ENCODE measurements at regions not wholly inside any gene's neighbourhood (a gene's known extent, or its start where the extent isn't known, plus 50 kb on each side); places are given as distances from the start of the nearest gene placed in this dataset.
"Not testable (repeated sequence)": the region's sequence is repeated elsewhere in the genome, so short reads cannot be mapped to it uniquely, and the experiment has no call there.

DNA sequence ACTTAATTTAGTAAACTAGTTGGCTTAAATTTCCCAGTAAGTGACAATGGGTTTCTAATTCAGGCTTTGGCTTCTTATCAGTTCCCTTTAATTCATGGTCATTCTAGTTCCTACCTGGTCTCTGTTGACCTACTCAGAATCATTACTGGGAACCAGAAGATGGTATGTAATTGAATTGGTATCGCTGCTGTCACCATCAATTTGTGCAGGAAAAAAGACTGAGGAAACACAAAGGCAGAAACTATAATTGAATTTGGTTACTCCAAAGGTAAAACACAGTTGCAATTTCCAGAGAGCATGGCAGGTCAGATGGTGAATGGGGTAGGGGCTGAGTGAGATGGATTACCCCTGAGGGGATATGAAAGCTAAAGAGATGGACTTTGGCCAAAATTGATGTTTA is 226.5 kb upstream of the GAP43 start:
- no peak for DNase-seq

DNA sequence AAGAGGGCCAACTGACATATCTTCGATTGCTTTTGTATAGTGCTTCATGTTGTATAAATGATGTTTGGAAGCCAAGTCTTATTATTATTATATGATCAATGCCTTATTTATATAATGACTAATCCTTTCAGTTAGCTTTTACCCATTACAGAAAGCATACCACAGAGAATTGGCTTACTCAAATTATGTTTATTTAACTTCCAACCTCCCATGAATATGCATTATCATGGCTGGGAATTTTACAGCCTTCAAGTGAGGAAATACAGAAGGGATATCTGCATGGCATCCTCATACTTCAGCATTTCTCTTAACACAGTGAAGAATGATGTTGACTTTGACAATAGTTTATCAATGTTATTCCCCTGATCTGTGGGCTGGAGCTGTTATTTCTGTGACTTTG is 225.9 kb upstream of the GAP43 start:
- no peak for DNase-seq

DNA sequence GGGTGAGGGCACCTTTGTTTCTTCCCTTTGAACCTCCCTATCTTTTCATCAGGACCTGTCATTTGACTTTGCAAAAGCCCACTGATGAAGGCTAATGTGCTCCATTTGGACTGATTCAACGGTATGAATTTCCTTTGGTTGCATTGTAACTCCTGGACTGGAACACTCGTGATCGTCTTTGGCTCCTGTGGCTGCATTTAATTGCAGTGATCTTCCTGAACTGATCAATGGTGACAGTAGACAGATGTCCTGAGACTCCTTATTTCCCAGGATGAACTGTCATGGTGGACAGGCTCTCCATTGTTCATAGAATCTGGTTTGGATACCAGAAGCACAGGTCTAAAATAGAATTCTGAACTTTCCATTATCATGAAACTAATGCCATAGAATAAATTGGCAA is 224.8 kb upstream of the GAP43 start:
- no peak for DNase-seq

DNA sequence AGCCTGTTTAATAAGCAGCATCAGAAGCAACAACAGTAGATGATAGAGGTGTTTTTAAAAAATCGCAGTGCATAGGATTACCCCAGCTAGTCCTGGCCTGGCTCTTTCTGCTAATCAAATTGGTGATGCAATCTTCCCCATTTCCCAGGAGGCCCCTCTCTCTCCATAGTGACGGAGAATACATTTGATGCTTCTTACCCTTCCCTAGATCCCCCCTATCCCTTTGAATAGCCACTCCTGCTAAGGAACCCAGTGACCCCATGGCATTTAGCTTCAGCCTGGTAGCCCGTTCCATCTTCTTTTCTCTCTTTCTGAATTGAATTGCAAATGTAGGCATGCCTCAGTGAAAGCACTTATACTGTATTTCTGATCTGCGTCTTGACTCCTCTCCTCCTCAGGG is 223.6 kb upstream of the GAP43 start:
- DNase-seq = no peak

DNA sequence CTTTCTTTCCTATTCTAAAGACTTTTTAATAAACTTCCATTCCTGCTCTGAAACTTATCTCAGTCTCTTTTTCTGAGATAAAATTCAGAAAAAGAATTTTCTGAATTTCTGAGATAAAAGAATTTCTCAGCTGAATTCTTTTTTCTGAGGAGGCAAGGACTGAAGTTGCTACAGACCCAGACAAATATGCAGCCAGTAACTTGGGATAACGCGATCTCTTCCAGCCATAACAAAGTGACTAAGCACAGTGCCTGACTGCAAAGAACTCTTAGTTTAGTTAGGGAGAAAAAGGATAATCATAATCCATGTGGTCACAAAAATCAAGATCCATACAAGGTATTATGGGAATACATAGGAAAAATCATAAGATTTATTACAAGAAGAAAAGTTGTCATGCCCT is 222.0 kb upstream of the GAP43 start:
- DNase-seq = no peak

DNA sequence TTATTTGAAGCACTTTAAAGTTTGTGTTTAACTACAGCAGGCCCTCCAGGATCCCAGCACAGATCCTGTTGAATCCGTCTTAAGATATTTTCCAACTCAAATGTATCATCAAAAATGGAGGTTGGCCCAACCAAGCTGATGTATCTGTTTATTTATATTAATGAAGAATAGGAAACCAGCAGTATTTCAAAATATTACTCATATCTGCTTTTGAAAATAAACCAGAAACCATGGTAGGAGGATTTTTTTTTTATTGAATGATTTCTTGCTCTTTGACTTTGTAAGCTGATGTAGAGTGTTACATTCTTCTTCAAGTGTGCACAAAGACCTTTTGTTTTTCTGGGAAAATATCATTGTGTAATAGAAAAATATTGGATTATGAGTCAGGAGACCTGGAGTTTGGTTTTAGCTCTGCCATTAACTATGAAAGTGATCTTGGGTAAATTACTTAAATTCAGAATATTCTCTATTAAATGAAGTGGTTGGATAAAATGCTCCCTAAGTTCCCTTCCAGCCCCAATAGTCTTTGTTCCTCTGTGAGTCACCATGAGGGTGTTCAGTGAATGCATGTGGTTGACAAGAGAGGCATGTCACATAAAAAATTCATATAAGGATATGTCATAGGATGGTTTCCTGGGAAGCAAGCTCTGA is 221.3 kb upstream of the GAP43 start:
- DNase-seq = no peak

DNA sequence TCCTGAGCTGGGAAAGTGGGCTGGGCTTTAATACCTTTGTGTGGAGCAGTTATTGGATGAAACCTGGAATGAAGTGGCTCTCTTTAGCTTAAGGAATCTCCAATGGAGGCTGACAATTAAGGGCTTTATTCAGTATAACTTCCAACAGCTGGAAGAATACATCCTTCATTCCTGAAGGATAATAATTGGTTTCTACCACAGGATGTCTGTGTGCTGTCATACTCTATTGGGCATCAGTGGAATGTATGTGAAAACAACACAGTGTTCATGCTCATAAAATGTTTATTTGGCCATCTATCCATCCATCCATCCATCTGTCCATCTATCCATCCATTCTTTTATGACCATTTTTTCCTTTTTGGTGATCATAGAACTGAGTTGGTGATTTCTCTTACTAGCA is 220.7 kb upstream of the GAP43 start:
- no peak for DNase-seq

DNA sequence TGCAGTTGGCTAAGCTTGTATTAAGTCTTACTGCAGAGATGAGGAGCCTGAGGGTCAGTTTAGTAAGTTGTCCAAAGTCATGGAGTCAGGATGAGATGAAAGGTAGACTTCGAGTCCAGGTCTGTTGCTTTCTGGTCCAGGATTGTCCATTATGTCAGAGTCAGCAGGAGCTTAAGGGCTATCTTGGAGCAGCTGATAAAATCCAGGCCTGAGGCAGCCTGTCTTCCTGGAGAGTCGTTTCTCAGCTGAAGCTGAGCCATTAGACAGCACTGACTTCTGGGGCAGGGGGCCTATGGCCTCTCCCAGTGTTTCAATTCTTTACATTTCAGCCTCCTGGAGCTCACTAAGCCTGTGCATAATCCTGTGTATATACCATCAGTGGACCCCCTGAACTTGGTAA is 219.5 kb upstream of the GAP43 start:
- no peak for DNase-seq

DNA sequence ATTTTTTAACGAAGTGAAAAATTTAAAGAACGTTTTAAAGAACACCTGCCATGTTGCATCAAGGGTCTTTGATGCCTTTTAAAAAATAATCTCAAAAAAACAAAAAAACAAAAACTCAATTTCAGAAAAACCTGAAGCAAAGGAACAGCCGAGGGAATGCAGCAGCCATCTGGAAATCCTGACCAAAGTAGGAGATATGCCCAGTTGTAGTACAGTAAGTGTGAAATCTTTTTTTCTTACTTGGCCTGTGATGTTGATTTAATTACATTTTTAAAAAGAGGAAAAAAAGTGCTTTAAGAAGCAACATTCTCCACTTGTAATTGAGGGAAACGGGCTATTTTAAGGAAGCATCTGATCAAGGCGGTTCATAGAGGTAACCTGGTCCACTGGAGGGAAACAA is 213.7 kb upstream of the GAP43 start:
- no peak for DNase-seq

DNA sequence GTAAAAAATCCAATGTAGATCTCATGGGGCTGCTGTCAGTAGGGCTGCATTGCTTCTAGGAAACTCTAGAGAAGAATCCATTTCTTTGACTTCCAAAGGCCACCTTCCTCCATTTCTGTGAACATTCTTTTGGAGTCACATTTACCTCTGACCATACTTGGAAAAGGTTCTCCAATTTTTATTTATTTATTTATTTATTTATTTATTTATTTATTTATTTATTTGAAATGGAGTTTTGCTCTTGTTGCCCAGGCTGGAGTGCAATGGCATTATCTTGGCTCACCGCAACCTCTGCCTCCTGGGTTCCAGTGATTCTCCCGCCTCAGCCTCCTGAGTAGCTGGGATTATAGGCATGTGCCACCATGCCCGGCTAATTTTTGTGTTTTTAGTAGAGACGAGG is 208.7 kb upstream of the GAP43 start:
- DNase-seq = not testable (repeated sequence)

DNA sequence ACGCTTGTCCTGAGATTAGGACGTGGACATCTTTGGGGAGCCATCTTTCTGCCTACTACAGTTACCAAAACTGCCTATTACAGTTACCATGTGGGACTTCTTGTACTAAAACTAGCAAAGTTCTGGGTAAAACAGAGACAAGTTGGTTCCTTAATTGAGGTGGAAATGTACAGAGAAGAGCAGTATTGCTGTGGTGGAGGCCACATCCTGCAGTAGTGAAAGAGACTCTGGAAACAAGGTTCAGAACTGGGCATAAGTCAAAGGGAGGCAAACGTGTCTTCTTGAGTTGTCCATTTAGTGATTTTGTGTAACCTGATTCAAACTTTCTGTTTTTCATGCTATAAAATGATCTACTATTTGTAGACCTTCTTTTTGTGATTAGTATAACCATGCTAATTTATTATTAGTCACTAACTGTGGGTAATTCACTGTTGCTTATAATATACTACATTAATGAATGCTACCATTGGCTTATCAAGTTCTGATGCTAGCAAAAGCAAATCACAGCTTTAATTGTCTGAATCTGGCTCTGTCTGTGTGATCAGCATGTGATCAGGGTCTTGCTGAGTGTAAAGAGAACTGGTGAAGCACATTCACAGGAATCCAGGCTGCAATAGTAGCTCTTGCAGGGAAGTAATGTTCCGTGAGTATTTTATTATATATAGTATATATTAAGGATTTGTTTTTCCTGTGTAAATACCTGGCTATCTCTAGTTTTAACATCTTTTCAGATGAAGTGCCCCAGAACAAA is 207.9 kb upstream of the GAP43 start:
- DNase-seq = no peak

DNA sequence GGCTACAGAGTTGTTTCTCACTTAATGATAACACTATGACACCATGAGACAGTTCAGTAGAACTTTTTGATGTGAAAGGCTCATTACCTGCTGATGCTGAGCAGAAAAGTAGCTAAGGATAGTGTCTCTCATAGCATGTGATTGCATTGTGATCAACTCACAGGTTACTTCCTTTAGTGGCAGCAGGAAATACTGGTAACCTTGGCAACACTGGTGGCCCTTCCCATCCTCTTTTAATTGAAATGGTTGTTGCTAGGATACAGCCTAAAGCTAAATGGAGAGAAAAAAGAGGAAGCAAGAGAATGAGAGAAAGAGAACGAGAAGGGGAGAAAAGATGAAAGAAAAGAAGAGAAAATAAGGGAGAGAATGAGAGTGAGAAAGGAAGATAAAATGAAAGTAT is 204.7 kb upstream of the GAP43 start:
- DNase-seq = no peak

DNA sequence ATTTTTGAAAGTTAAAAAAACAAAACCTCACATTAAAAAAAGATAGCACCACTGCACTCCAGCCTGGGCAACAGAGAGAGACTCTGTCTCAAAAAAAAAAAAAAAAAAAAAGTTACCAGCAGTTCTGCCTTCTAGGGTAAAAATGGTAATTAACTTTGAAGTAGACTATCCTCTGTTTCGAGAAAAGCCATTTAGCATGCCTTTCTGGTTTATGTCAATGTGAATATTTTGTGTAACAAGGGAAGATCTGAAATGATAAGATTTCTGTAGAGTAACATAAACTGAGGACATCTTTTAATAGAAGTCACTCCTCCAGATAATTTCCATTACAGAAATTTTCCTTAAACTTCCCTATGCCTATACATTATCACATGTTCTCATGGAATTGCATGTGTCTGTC is 203.2 kb upstream of the GAP43 start:
- no peak for DNase-seq

DNA sequence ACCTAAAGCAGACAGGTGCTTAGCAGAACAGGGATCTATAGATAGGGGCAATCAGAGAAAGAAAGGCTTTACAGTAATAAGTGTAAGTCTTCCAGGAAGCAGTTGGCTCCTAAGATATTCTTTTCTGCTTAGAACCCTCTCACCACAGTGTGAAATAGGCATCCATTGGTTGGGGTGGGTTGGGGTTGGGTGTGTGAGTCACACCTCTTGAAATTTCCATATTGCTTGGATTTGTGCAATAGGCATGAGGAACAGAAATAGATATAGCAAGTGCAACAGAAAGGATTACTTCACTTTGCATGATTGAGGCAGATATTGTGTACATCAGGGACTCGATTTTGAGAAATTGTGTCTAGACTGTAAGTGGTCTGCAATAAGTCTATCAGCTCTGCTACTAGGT is 200.1 kb upstream of the GAP43 start:
- DNase-seq = no peak

DNA sequence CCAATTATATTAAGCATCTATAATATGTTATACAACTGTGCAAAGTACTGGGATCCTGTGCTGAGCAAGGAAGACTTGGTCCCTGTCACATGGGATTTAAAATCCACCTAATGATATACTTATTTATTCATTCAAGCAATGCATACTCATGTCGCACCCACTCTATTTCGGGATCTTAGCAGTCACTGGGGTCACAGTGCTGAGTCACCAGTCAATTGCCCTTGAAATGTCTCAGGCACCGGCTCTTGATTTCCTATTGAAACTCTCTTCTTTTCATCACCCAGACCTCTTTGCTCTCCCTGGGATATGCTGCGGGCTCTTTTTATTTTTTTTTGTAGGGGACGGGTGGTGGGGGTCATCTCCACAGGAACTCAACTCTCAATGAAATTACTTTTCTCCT is 194.5 kb upstream of the GAP43 start:
- DNase-seq = no peak

DNA sequence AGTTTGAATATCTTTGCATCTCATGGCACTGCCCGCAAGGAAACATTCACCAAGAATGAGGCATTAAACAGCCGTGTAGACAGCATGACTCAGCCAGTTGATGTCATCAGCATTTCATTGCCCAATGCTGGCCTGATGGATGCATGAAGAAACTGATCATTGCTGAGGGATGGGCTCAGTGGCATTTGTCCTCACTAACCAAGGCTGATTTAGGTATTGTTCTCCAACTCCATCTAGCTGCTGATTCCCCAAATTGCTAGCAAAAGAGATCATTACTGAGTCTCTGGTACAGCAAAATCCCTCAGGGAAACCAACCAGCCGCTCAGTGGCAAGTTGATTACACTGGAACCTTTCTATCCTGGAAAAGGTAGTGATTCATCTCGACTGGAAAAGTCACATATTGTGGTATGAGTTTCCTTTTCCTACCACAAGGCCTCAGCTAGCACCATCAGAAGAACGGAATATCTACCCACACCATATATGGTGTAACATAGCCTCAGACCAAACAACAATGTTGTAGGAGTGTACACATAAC is 186.5 kb upstream of the GAP43 start:
- no peak for DNase-seq

DNA sequence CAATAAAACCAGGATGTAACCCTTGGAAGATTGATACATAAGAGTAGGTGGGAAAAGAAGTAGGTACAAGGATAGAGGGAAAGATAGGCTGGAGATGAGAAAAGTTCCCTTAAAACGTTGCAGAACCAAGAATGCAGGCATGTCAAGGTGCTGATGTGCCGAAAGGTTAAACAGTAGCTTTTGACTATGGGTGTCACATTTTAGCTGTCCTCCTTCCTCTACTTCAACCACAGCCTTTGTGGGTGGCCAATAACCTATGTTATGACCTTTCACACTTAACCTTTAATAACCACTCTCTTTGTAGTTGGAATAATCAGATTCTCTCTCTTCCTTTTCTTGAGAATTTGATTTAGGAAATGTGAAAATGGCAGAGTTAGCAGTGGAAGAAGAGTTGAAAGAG is 184.5 kb upstream of the GAP43 start:
- DNase-seq = no peak

DNA sequence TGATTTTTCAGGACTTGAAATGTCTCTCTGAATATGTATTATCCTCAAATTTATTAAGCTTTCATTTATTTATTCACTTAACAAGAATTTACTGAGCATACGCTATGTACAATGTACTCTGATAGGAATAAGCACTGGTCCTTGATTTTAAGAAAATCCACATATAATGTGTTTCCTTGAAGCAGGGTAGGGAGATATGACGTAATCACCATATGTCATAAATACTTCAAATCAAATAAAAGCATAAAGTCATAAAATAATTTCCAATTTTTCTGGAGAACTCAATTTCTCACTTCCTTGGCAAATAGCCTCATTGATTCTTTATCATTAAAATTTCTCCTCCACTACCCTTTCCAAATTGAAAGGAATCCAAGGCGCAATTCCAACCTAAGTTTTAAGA is 177.8 kb upstream of the GAP43 start:
- no peak for DNase-seq

DNA sequence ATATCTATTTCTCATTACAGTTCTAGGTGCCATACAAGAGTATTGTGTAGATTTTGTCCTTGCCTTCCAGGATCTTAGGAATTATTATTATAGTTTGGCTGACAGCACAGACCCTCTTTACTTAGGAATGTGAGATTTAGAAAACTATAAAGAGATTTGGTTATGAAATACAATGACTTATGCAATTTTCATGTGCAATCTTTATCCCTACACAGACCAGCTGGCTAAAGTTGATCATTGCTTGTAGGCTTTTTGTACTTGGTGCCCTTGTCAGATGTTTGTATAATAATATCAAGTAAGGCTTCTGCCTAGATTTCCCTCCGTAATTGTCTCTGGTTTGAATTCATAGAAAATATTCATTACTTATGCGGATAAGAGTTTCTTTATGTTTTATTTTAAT is 174.5 kb upstream of the GAP43 start:
- no peak for DNase-seq

DNA sequence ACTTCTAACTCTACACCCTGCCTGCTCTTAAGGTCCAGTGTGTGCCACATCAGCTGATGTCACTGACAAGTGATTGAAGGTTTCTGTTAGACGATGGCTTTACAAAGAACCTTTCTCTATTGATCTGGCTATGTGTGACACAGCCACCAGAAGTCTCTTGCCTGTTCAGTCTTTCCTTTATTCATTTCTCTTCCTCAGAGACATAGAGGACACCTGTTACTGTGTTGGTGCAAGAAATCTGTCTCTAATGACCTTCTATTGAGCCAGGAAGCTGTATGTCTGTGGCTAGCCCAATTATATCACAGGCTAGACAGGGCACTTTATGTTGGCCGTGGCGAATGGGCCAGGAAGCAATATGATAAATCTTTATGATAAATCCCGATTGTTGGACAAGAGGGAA is 173.3 kb upstream of the GAP43 start:
- DNase-seq = no peak

DNA sequence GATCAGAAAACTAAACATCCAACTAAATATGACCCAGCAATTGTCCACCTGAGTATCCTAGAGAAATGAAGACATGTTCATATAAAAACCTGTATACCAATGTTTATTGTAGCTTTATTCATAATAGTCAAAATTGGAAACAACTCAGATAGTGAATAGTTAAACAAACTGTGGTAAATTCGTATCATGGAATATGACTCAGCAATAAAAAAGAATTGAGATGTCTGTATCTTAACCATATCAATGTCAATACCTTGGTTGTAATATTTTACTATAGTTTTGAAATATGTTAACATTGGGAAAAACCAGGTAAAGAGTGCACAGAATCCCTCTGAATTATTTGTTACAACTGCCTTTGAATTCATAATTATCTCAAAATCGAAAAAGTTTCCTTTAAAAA is 159.3 kb upstream of the GAP43 start:
- DNase-seq = no peak

DNA sequence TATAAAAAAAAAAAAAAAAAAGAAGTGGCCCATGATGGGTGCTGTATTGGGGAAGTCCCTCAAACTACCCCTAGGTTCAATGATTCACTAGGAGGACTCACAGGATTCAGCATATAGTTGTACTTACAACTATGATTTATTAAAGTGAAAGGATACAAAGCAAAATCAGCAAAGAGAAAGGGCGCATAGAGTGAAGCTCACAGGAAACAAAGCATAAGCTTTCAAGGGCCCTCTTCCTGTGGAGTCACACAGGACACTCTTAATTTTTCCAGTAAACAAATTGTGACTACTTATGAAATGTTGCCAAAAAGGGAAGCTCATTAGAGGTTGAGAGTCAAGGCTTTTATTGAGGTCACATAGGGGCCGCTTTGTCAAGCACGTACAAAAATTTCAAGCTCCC is 153.7 kb upstream of the GAP43 start:
- no peak for DNase-seq

DNA sequence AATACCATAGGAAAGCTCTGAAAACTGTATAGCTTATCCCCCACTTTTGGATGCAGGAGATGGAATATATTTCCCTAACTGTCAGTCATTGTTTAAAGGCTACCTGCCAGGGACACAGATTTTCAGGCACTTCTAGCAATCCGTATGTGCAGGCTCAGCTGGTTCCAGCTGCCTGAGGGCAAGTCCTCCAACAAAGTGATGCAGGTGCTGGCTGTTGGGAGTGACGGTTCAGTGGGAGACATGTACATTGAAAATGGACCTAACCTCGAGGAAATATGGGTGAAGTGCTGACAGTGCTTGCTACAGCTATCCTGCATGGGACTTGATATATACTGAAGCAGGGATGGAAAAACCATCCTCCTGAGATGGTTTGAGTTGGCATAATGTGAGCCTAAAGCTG is 153.1 kb upstream of the GAP43 start:
- no peak for DNase-seq

Data from right kidney (tissue), 1 donor.